GM10248 (cell line): ENCODE measurements at regions not wholly inside any gene's neighbourhood (a gene's known extent, or its start where the extent isn't known, plus 50 kb on each side); places are given as distances from the start of the nearest gene placed in this dataset.

Experiments
- CTCF ChIA-PET: fragments of 300-600 bp; sonication (Branson Sonifier 250); formaldehyde crosslinking; extraction: SDS; loops from one replicate; lab custom pipeline; 2021; ENCODE audit warnings: antibody characterized with exemption; lab: Yijun Ruan, JAX
- POLR2A ChIA-PET: fragments of 350-650 bp; sonication (Branson Sonifier 250); formaldehyde crosslinking; extraction: SDS; loops from one replicate; lab custom pipeline; 2020; ENCODE audit warnings: antibody characterized with exemption; lab: Yijun Ruan, JAX
- DNase-seq: peaks from one replicate; pipeline ENCODE4 v3.0.0; 2012; ENCODE audit errors: extremely low spot score
- TF ChIP-seq, protein P1 (sequence below): IDR thresholded peaks from 2 replicates; pipeline ENCODE4 v1.5.1; 2012; ENCODE audit warnings: mild to moderate bottlenecking, low read depth; ENCODE audit errors: extremely low read depth, missing control alignments, control extremely low read depth

DNA sequence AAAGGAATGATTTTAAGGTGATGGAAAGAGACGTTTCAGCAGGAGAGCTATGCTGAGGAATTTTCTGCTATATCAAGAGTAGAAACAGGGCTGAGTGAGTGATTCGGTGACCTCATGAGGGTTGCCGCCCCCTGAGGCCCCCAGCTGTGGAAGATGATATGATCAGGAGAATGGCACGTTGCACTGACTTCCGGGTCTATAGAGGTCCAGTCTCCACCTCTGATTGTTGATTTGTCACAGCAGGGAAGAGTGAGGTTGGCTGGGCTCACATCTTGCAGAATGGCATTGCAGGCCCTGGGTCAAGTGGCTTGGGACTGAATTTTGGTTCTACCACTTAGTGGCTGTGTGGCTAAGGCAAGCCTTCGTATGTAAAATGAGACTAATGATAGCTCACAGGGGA is 205.1 kb downstream of the SNX19 start:
- TF ChIP-seq, protein P1, sequence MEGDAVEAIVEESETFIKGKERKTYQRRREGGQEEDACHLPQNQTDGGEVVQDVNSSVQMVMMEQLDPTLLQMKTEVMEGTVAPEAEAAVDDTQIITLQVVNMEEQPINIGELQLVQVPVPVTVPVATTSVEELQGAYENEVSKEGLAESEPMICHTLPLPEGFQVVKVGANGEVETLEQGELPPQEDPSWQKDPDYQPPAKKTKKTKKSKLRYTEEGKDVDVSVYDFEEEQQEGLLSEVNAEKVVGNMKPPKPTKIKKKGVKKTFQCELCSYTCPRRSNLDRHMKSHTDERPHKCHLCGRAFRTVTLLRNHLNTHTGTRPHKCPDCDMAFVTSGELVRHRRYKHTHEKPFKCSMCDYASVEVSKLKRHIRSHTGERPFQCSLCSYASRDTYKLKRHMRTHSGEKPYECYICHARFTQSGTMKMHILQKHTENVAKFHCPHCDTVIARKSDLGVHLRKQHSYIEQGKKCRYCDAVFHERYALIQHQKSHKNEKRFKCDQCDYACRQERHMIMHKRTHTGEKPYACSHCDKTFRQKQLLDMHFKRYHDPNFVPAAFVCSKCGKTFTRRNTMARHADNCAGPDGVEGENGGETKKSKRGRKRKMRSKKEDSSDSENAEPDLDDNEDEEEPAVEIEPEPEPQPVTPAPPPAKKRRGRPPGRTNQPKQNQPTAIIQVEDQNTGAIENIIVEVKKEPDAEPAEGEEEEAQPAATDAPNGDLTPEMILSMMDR = no peak
- POLR2A ChIA-PET = no interaction called here

DNA sequence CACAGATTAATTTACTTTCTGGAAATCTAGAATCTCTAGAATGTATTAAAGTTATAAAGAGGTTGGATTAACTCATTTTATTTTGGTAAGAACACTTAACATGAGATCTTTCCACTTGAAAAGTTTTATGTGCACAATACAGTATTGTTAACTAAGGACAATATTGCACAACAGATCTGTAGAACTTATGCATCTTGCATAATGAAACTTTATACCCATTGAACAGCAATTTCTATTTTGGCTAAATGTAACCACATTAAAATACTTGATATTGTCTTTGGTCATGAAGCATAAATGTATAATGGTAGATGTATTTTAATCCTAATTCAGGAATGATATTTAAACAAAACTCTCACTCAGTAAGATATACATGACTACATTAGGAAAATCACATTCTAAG is 203.8 kb downstream of the SNX19 start:
- POLR2A ChIA-PET = no interaction called here

More for the DNA sequence above, 205.1 kb downstream of the SNX19 start:
- CTCF ChIA-PET = interaction anchor here (1.0 kb wide), 1 partner anchor 150 kb away, joined by 4 read pairs; no protein-coding TSS in a partner anchor
- no peak for DNase-seq

DNA sequence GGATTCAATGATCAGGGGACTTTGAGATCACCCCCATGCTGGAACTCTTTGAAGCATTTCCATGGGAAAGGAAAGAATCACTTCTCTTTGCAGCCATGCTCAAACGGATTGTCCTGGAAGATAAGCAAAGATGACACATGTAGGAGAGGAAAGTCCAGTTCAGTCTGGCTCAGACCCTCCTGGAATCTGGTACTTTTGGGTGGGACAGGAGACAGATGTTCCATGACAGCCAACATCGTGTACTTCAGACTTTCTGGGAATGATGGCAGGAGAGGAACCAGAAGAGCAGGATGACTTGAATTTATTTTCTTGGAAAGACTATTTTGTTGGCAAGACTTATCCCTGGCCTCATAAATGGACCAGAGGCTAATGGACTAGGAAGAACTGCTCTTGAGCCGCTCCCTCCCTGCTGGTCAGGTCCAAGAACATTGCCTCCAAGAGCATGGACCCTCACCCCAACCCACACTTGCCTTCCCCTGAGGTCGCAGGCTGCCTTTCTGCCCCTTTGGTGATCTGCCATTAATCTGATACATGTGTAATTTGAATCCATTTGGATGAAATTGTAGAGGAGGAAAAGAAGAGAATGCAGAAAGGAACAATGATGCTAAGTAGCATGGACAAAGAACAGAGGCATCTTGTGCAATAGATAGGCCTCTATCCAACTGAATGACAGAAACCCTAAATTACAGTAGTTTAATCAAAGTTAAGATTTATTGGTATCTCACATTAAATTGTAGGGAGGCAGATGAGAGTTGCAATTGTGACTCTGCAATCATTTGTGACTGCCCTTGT is 201.0 kb downstream of the SNX19 start:
- POLR2A ChIA-PET = no interaction called here
- CTCF ChIA-PET = no interaction called here
- TF ChIP-seq, protein P1 = no peak
- no peak for DNase-seq

More for the DNA sequence above, 203.8 kb downstream of the SNX19 start:
- no peak for DNase-seq
- CTCF ChIA-PET = interaction anchor here (0.6 to 0.9 kb wide), 2 partner anchors 8 to 18 kb away, joined by 3 read pairs; no protein-coding TSS in a partner anchor
- TF ChIP-seq, protein P1 = no peak

DNA sequence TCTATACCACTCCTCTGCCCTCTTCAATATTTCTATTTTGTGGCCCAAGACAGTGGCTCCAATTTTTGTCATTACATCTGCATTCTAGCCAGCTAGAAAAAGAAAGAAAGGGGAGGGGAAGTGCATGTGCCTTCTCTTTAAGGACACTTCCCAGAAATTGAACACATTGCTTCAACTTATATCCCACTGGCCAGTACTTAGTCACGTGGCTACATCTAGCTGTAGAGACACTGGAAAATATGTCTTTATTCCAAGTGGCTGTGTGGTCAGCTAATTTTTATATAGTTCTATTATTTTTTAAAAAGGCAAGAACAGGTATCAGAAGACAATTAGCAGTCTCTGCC is 200.4 kb downstream of the SNX19 start:
- CTCF ChIA-PET = no interaction called here
- TF ChIP-seq, protein P1 = no peak
- POLR2A ChIA-PET = no interaction called here
- DNase-seq = no peak

DNA sequence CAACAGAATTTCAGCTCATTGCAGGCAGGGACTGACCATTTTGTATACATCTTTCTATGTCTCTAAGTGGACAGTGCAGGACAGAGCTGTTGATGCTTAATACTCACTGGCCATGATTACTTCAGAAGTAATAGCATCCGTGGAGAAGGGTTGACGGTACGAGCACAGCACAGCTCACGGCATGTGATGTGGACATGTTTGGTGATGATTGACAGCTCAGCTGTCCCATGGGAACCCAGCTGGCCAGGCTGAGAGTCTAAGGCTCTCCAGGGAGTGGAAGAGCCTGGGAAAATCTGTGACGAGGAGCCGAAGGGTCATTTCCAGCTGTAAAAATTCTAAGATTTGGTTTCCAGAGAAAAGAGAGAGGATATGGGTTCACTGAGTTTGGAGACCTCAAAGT is 198.2 kb downstream of the SNX19 start:
- DNase-seq = no peak
- CTCF ChIA-PET = interaction anchor here (1.0 to 1.4 kb wide), 2 partner anchors 11 to 115 kb away, joined by 3 to 4 read pairs; no protein-coding TSS in a partner anchor
- POLR2A ChIA-PET = no interaction called here
- TF ChIP-seq, protein P1 = no peak

DNA sequence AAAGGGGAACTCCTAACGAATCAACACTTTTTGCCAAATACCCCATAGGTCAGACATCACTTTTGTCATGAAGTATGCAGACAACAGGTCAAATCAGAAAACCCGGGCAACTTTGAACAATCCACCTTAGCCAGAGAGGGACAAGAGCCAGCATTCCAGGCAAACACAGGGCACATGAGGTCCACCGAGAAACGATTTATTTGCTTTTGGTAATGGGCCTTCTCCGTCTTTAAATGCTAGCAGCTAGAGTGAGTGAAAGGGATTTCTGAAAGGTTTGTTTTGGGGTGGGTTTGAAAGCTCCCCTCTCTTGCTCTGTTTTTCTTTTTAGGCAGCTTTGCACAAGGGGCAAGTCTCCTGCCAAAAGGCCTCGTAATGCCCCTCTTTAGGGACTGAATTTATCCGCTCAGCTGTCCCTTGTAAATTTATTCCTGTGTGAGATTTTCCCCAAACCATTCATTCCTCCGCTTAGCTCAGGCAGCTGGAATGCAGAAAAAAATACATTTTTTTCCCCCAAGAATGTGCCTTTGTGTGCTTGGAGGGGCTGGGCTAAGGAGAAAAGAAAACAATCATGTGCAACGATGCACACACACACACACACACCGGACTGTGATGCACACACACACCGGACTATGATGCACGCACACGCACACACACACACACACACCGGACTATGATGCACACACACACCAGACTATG is 196.9 kb downstream of the SNX19 start:
- TF ChIP-seq, protein P1 = no peak
- POLR2A ChIA-PET = no interaction called here

More for the DNA sequence above, 196.9 kb downstream of the SNX19 start:
- DNase-seq = no peak
- CTCF ChIA-PET = no interaction called here
